ENCODE measurements at regions not wholly inside any gene's neighbourhood (a gene's known extent, or its start where the extent isn't known, plus 50 kb on each side); places are given as distances from the start of the nearest gene placed in this dataset.

DNA sequence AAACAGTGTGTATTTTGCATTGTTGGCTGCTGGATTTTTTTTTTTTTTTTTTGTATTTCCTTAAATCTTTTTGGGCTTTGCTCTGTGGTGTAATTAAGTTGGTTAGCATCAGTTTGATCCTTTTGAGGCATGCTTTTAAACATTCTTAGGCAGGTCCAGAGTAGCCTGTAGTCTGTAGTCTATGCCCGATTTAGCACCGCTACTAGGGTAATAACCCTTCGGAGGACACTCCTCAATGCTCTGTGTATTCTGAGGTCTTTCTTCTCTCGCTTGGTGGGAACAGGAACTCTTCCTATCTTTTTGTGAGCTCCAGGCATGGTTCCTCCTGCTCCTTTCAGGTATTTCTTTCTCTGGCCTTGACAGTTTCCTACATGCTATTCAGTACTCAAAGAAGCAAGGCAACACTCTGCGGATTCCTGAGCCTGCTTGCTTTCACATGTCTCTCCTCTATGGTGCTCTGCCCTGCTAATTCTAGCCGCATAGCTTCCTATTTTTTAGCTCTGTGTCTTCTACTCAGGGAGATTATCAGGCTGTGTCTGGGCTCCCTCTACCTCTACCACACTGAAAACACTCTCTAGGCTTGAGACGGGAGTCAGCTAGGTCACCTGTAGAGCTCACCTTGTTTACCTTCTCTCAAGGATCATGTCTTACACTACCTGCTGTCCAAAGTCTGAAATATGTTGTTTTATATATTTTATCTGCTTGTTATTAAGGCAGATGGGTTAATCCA lies 195.1 kb downstream of the NDFIP2 start:
- TF ChIP-seq CTCF (IDR thresholded peaks at IDR 0.05 in 2 of 3, conservative IDR thresholded peaks at IDR 0.05 in 1 of 3; ENCODE audit: borderline replicate concordance in 1 of 3, insufficient read depth in 1 of 3, low read depth in 2 of 3, low read length in 2 of 3) = no peak
- no peak for TF ChIP-seq POLR2A (IDR thresholded peaks at IDR 0.05; ENCODE audit: borderline replicate concordance, extremely low read depth, insufficient read depth, insufficient read length)
- TF ChIP-seq EZH2 (IDR thresholded peaks at IDR 0.05) = no peak
- TF ChIP-seq, protein P1, sequence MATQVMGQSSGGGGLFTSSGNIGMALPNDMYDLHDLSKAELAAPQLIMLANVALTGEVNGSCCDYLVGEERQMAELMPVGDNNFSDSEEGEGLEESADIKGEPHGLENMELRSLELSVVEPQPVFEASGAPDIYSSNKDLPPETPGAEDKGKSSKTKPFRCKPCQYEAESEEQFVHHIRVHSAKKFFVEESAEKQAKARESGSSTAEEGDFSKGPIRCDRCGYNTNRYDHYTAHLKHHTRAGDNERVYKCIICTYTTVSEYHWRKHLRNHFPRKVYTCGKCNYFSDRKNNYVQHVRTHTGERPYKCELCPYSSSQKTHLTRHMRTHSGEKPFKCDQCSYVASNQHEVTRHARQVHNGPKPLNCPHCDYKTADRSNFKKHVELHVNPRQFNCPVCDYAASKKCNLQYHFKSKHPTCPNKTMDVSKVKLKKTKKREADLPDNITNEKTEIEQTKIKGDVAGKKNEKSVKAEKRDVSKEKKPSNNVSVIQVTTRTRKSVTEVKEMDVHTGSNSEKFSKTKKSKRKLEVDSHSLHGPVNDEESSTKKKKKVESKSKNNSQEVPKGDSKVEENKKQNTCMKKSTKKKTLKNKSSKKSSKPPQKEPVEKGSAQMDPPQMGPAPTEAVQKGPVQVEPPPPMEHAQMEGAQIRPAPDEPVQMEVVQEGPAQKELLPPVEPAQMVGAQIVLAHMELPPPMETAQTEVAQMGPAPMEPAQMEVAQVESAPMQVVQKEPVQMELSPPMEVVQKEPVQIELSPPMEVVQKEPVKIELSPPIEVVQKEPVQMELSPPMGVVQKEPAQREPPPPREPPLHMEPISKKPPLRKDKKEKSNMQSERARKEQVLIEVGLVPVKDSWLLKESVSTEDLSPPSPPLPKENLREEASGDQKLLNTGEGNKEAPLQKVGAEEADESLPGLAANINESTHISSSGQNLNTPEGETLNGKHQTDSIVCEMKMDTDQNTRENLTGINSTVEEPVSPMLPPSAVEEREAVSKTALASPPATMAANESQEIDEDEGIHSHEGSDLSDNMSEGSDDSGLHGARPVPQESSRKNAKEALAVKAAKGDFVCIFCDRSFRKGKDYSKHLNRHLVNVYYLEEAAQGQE (IDR thresholded peaks at IDR 0.05; ENCODE audit: low read depth) = no peak
- TF ChIP-seq TCF7L2 (IDR thresholded peaks at IDR 0.05; ENCODE audit: borderline replicate concordance, extremely low read depth, insufficient read depth, insufficient read length) = no peak
- TF ChIP-seq, protein P2, sequence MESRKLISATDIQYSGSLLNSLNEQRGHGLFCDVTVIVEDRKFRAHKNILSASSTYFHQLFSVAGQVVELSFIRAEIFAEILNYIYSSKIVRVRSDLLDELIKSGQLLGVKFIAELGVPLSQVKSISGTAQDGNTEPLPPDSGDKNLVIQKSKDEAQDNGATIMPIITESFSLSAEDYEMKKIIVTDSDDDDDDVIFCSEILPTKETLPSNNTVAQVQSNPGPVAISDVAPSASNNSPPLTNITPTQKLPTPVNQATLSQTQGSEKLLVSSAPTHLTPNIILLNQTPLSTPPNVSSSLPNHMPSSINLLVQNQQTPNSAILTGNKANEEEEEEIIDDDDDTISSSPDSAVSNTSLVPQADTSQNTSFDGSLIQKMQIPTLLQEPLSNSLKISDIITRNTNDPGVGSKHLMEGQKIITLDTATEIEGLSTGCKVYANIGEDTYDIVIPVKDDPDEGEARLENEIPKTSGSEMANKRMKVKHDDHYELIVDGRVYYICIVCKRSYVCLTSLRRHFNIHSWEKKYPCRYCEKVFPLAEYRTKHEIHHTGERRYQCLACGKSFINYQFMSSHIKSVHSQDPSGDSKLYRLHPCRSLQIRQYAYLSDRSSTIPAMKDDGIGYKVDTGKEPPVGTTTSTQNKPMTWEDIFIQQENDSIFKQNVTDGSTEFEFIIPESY (IDR thresholded peaks at IDR 0.05; ENCODE audit: extremely low read depth, insufficient replicate concordance, low read length) = no peak
